ENCODE measurements at regions not wholly inside any gene's neighbourhood (a gene's known extent, or its start where the extent isn't known, plus 50 kb on each side); places are given as distances from the start of the nearest gene placed in this dataset.
"Not testable (repeated sequence)": the region's sequence is repeated elsewhere in the genome, so short reads cannot be mapped to it uniquely, and the experiment has no call there.

DNA sequence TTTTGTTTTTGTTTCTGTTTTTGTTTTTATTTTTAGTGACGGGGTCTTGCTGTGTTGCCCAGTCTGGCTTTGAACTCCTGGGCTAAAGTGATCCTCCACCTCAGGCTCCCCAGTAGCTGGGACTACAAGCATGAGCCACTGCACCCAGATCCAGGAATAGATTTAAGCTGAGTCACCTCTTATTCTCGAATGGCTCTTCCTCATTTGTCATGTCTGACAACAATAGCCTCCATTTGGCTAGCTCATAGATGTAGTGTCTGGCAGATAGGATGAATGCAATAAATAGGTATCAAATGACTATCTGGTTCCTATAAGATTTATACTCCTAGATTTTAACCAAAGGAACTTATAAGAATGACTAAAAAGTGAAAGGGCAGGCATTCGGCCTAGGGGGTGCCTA lies 172.9 kb downstream of the TMEM26 start:
- Histone ChIP-seq H3K27me3 (ENCODE audit: control insufficient read depth in 2 of 2, insufficient read depth in 2 of 2, low read length in 2 of 2) (no peaks in the 10 kb centered on the region), H3K4me1 (ENCODE audit: control insufficient read depth in 2 of 2, insufficient read depth in 2 of 2, low read length in 2 of 2) (no peaks in the 10 kb centered on the region), H3K36me3 (ENCODE audit: control insufficient read depth in 2 of 2, insufficient read depth in 2 of 2, low read length in 2 of 2) (no peaks in the 10 kb centered on the region), H3K4me3 (ENCODE audit: low read length in 2 of 2) (no peak overlapping the region), H3K9ac (ENCODE audit: low read depth in 1 of 2, low read length in 2 of 2) (no peak overlapping the region), H3K27ac (ENCODE audit: low read depth in 2 of 2, low read length in 2 of 2) (no peak overlapping the region), H3K9me3 (ENCODE audit: control insufficient read depth in 2 of 2, low read length in 2 of 2) (no peaks in the 10 kb centered on the region)

DNA sequence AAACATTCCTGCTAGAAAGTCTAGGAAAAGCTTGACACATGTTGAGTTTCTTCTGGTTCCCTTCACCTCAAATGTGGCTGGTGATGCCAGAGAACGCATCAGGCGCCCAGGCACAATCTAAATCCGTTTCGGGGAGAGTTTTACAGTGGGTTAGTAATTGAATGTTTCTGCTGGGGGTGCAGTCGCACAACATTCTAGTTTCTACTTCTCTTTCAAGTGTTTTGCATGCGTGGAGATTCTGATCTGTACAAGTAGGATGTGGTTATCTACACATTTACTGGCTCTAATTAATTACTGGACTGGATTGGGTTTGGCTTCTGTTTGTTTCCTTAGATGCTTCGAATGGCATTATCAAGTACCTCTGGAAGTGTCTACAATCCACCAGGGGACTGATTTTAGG lies 173.8 kb downstream of the TMEM26 start:
- no peaks in the 10 kb centered on the region for H3K4me1 ChIP-seq (ENCODE audit: control insufficient read depth in 2 of 2, insufficient read depth in 2 of 2, low read length in 2 of 2)
- no peaks in the 10 kb centered on the region for H3K36me3 ChIP-seq (ENCODE audit: control insufficient read depth in 2 of 2, insufficient read depth in 2 of 2, low read length in 2 of 2)
- no peak overlapping the region for H3K9ac ChIP-seq (ENCODE audit: low read depth in 1 of 2, low read length in 2 of 2)
- no peak overlapping the region for H3K4me3 ChIP-seq (ENCODE audit: low read length in 2 of 2)
- no peaks in the 10 kb centered on the region for H3K9me3 ChIP-seq (ENCODE audit: control insufficient read depth in 2 of 2, low read length in 2 of 2)
- no peaks in the 10 kb centered on the region for H3K27me3 ChIP-seq (ENCODE audit: control insufficient read depth in 2 of 2, insufficient read depth in 2 of 2, low read length in 2 of 2)
- H3K27ac ChIP-seq (ENCODE audit: low read depth in 2 of 2, low read length in 2 of 2), result no peak overlapping the region

DNA sequence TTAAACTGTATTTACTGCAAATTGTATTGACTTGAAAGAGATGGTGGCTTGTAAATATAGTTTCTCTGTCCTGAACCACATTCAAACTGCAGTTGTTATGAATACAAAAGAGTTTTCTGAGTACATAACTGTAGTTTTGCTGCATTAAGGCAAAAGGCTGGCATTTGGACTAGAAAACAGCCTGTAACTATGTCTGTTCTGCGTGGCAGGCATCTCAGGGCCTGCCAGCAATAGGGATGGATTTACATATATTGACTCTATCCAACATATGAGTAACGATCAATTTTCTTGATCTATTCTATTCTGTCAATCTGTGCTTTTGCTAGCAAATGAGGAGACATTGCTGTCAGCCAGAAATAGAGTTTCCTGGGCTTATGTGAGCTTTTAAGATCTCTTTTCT lies 174.6 kb downstream of the TMEM26 start:
- Histone ChIP-seq H3K4me3 (ENCODE audit: low read length in 2 of 2) (no peak overlapping the region), H3K27ac (ENCODE audit: low read depth in 2 of 2, low read length in 2 of 2) (no peak overlapping the region), H3K9ac (ENCODE audit: low read depth in 1 of 2, low read length in 2 of 2) (no peak overlapping the region), H3K9me3 (ENCODE audit: control insufficient read depth in 2 of 2, low read length in 2 of 2) (no peaks in the 10 kb centered on the region), H3K4me1 (ENCODE audit: control insufficient read depth in 2 of 2, insufficient read depth in 2 of 2, low read length in 2 of 2) (no peaks in the 10 kb centered on the region), H3K36me3 (ENCODE audit: control insufficient read depth in 2 of 2, insufficient read depth in 2 of 2, low read length in 2 of 2) (no peaks in the 10 kb centered on the region), H3K27me3 (ENCODE audit: control insufficient read depth in 2 of 2, insufficient read depth in 2 of 2, low read length in 2 of 2) (no peaks in the 10 kb centered on the region)

DNA sequence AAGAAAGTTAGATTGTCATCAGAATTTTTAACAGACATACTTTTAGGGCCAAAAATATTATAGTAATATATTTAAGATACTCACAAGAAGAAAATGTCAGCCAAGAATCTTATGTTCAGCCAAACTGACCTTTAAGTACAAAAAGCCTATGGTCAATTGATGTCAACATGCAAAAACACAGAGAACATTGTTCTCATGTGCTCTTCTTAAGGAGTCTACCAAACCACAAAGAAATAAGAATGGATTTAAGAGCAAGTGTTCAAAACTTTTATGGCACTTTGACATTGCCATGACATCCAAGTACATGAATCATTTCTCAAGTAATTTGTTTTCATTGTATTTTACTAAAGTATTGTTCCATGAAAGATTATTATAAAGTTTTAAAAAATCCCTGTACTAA lies 180.4 kb downstream of the TMEM26 start:
- H3K9me3 ChIP-seq (ENCODE audit: control insufficient read depth in 2 of 2, low read length in 2 of 2), result no peaks in the 10 kb centered on the region
- H3K9ac ChIP-seq (ENCODE audit: low read depth in 1 of 2, low read length in 2 of 2), result no peak overlapping the region
- no peak overlapping the region for H3K4me3 ChIP-seq (ENCODE audit: low read length in 2 of 2)
- no peaks in the 10 kb centered on the region for H3K27me3 ChIP-seq (ENCODE audit: control insufficient read depth in 2 of 2, insufficient read depth in 2 of 2, low read length in 2 of 2)
- no peaks in the 10 kb centered on the region for H3K4me1 ChIP-seq (ENCODE audit: control insufficient read depth in 2 of 2, insufficient read depth in 2 of 2, low read length in 2 of 2)
- H3K36me3 ChIP-seq (ENCODE audit: control insufficient read depth in 2 of 2, insufficient read depth in 2 of 2, low read length in 2 of 2), result no peaks in the 10 kb centered on the region
- H3K27ac ChIP-seq (ENCODE audit: low read depth in 2 of 2, low read length in 2 of 2), result no peak overlapping the region

DNA sequence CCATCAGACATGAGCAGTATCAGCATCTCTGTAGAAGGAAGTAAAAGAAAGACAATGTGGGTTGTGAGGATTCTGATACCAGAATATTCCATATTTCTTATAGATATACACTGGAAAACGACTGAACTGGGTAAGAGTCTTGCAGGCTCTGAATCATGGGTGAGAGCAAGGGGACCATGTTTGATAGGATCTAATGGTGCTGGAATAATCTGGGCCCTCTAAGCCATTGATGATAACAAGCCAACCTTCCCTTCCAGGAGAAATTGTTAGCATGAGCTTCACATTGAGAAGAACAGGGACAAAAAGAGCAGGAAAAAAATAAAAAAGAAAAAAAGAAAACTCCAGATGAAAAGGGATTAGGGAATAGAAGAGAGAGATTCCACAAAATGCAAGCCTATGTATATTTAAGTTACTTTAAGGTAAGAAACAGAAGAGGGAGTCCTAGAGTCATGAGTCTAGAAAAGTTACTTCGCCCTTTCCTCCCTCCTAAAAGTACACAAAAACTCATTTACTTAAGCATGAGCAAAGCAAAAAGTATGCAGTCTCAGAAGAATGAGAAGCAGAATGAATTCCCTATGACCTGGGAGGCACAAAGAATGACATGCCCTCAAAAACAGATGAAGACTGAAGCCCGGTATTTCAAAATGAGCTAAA lies 181.9 kb downstream of the TMEM26 start:
- Histone ChIP-seq H3K4me1 (ENCODE audit: control insufficient read depth in 2 of 2, insufficient read depth in 2 of 2, low read length in 2 of 2) (no peaks in the 10 kb centered on the region), H3K27ac (ENCODE audit: low read depth in 2 of 2, low read length in 2 of 2) (no peak overlapping the region), H3K9ac (ENCODE audit: low read depth in 1 of 2, low read length in 2 of 2) (no peak overlapping the region), H3K9me3 (ENCODE audit: control insufficient read depth in 2 of 2, low read length in 2 of 2) (no peaks in the 10 kb centered on the region), H3K27me3 (ENCODE audit: control insufficient read depth in 2 of 2, insufficient read depth in 2 of 2, low read length in 2 of 2) (no peaks in the 10 kb centered on the region), H3K4me3 (ENCODE audit: low read length in 2 of 2) (no peak overlapping the region), H3K36me3 (ENCODE audit: control insufficient read depth in 2 of 2, insufficient read depth in 2 of 2, low read length in 2 of 2) (no peaks in the 10 kb centered on the region)

DNA sequence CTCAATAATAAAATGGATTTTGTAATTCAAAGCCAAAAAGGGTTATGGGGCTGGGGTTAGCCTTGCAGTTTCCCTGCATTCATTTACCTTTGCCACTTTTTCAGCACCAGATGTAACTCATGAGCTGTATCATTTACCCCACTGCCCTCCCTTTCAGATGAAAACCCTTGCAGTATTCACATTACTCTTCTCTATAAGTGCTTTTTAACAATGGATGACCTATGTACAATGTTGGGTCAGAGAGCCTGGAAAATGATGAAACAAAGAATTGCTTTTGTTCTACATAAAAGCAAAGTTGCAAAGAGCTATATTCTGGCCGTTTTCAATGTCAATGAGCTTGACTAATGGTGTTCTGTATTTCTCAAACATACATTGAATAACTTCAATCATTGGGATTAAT lies 189.7 kb downstream of the TMEM26 start:
- Histone ChIP-seq H3K27ac (ENCODE audit: low read depth in 2 of 2, low read length in 2 of 2) (no peak overlapping the region), H3K9ac (ENCODE audit: low read depth in 1 of 2, low read length in 2 of 2) (no peak overlapping the region), H3K27me3 (ENCODE audit: control insufficient read depth in 2 of 2, insufficient read depth in 2 of 2, low read length in 2 of 2) (no peaks in the 10 kb centered on the region), H3K4me3 (ENCODE audit: low read length in 2 of 2) (no peak overlapping the region), H3K36me3 (ENCODE audit: control insufficient read depth in 2 of 2, insufficient read depth in 2 of 2, low read length in 2 of 2) (no peaks in the 10 kb centered on the region), H3K9me3 (ENCODE audit: control insufficient read depth in 2 of 2, low read length in 2 of 2) (no peaks in the 10 kb centered on the region), H3K4me1 (ENCODE audit: control insufficient read depth in 2 of 2, insufficient read depth in 2 of 2, low read length in 2 of 2) (no peaks in the 10 kb centered on the region)

DNA sequence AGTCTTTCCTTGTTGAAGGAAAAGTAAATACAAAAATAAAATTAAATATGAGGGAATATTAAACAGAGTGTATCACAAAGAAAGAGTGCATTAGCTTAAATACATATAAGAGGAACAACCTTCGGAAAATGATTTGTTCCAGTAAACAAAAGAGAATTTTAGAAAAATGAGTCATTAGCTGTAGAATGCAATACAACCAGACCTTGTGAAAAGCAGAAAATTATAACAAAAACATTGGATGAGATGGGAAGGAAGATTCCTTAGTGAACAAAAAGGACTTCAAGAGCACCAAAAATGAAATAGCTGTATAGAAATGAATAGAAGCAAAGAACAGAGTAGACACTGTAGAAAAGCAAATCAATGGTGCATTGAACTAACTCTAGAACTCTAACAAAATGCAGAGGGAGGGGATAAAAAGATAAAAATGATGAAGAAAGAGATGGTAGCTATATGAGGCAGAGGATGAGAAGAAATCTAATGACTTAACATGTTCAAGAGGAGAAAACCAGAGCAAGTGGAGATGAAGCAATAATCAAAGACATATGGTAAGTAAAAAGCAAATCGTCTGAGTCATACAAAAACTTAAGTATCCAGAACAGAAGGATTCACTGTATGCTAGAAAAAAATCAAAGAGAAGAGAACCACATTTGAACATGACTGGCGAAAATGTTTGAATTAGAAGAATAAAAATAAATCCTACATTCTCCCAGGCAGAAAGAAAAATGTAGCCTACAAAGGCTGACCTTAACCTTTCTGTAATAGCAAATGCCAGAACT lies 190.5 kb downstream of the TMEM26 start:
- Histone ChIP-seq H3K27ac (ENCODE audit: low read depth in 2 of 2, low read length in 2 of 2) (no peak overlapping the region), H3K27me3 (ENCODE audit: control insufficient read depth in 2 of 2, insufficient read depth in 2 of 2, low read length in 2 of 2) (no peaks in the 10 kb centered on the region), H3K4me3 (ENCODE audit: low read length in 2 of 2) (no peak overlapping the region), H3K9me3 (ENCODE audit: control insufficient read depth in 2 of 2, low read length in 2 of 2) (no peaks in the 10 kb centered on the region), H3K4me1 (ENCODE audit: control insufficient read depth in 2 of 2, insufficient read depth in 2 of 2, low read length in 2 of 2) (no peaks in the 10 kb centered on the region), H3K36me3 (ENCODE audit: control insufficient read depth in 2 of 2, insufficient read depth in 2 of 2, low read length in 2 of 2) (no peaks in the 10 kb centered on the region), H3K9ac (ENCODE audit: low read depth in 1 of 2, low read length in 2 of 2) (no peak overlapping the region)

DNA sequence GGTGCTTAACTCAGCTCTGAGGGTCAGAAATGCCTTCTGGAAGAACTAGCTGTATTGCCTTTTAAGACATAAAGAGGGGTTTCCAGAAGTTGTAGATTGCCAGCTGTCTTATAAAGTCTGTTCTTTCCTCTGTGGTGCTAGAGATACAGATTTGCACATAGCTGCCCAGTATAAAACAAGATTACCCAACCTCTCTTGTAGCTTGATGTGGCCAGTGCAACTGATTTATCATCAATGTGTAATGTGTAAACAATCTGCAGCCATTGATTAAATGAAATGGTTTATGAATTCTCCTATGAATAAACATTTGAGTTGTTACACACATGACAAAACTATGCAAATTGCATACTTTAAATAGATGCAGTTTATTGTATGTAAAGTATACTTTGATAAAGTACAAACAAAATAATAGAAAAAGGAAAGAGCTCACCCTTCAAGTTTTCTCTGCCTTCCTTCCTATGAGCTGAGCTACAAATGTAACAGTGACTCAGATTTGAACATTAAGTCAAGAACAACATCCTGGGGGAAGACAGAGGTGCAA lies 195.2 kb downstream of the TMEM26 start:
- H3K27me3 ChIP-seq (ENCODE audit: control insufficient read depth in 2 of 2, insufficient read depth in 2 of 2, low read length in 2 of 2), result no peaks in the 10 kb centered on the region

DNA sequence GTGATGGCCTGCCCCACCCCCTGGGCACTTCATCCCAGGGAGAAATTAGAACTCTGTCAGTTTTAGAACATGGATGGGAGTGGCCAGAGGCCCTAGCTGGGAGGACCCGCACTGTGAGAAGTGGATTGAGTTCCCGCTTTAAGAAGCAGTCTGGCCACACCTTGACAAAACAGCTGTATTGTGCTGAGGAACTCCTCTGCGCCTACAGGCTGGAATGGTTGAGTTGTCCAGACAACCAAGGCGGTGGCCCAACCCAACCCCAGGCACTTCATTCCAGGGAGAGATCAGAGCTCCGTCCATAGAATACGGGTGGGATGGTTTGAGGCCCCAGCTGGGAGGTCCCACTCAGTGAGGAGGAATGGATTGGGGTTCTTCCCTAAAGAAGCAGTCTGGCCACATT lies 196.0 kb downstream of the TMEM26 start:
- H3K4me1 ChIP-seq (ENCODE audit: control insufficient read depth in 2 of 2, insufficient read depth in 2 of 2, low read length in 2 of 2), result no peaks in the 10 kb centered on the region
- H3K27me3 ChIP-seq (ENCODE audit: control insufficient read depth in 2 of 2, insufficient read depth in 2 of 2, low read length in 2 of 2), result no peaks in the 10 kb centered on the region
- H3K9ac ChIP-seq (ENCODE audit: low read depth in 1 of 2, low read length in 2 of 2), result no peak overlapping the region
- no peaks in the 10 kb centered on the region for H3K36me3 ChIP-seq (ENCODE audit: control insufficient read depth in 2 of 2, insufficient read depth in 2 of 2, low read length in 2 of 2)
- H3K9me3 ChIP-seq (ENCODE audit: control insufficient read depth in 2 of 2, low read length in 2 of 2), result no peaks in the 10 kb centered on the region
- no peak overlapping the region for H3K27ac ChIP-seq (ENCODE audit: low read depth in 2 of 2, low read length in 2 of 2)
- H3K4me3 ChIP-seq (ENCODE audit: low read length in 2 of 2), result no peak overlapping the region

More for the DNA sequence above, 195.2 kb downstream of the TMEM26 start:
- Histone ChIP-seq H3K27ac (ENCODE audit: low read depth in 2 of 2, low read length in 2 of 2) (no peak overlapping the region), H3K36me3 (ENCODE audit: control insufficient read depth in 2 of 2, insufficient read depth in 2 of 2, low read length in 2 of 2) (no peaks in the 10 kb centered on the region), H3K4me3 (ENCODE audit: low read length in 2 of 2) (no peak overlapping the region), H3K9ac (ENCODE audit: low read depth in 1 of 2, low read length in 2 of 2) (no peak overlapping the region), H3K9me3 (ENCODE audit: control insufficient read depth in 2 of 2, low read length in 2 of 2) (no peaks in the 10 kb centered on the region), H3K4me1 (ENCODE audit: control insufficient read depth in 2 of 2, insufficient read depth in 2 of 2, low read length in 2 of 2) (no peaks in the 10 kb centered on the region)

DNA sequence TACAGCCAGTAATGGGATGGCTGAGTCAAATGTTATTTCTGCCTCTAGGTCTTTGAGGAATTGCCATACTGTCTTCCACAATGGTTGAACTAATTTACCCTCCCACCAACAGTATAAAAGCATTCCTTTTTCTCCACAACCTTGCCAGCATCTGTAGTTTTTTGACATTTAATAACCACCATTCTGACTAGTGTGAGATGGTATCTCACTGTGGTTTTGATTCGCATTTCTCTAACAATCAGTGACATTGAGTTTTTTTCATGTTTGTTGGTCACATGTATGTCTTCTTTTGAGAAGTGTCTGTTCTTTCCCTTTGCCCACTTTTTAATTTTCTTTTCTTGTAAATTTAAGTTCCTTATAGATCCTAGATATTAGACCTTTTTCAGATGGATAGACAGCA lies 200.9 kb downstream of the TMEM26 start:
- not testable (repeated sequence) for H3K4me1 ChIP-seq (ENCODE audit: control insufficient read depth in 2 of 2, insufficient read depth in 2 of 2, low read length in 2 of 2); H3K9me3 ChIP-seq (ENCODE audit: control insufficient read depth in 2 of 2, low read length in 2 of 2); H3K4me3 ChIP-seq (ENCODE audit: low read length in 2 of 2); H3K36me3 ChIP-seq (ENCODE audit: control insufficient read depth in 2 of 2, insufficient read depth in 2 of 2, low read length in 2 of 2); H3K27ac ChIP-seq (ENCODE audit: low read depth in 2 of 2, low read length in 2 of 2); H3K9ac ChIP-seq (ENCODE audit: low read depth in 1 of 2, low read length in 2 of 2); H3K27me3 ChIP-seq (ENCODE audit: control insufficient read depth in 2 of 2, insufficient read depth in 2 of 2, low read length in 2 of 2)
